ENCODE measurements at regions not wholly inside any gene's neighbourhood (a gene's known extent, or its start where the extent isn't known, plus 50 kb on each side); places are given as distances from the start of the nearest gene placed in this dataset.

DNA sequence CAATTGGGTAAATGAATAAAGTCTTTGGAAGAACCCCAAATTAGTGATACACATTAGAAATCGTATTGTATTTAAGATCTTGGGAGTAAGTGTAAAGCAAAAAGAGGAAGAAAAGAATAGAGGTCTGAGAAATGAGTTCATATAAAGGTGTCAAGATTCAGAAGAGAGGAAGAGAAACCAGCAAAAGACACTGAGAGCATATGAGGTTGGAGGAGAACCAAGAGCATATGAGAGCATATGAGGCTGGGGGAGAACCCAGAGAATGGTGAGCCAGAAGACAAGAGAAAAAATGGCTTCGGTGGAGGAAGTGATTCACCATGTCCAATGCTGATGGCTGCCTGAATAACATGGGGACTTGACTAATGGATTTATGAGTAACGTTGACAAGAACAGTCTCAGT lies 620.1 kb upstream of the GCFC2 start:
- DNase-seq (ENCODE audit: low read depth, low spot score) (no peak), ATAC-seq (no peak)
- POLR2A ChIA-PET = no interaction called here
- intact Hi-C loops (cut with micrococcal nuclease; ENCODE audit: unreplicated experiment) = no loop called here
- CTCF ChIA-PET = no interaction called here
- no peaks in the 10 kb centered on the region for H3K4me1 ChIP-seq (ENCODE audit: control insufficient read depth, insufficient read depth, low read length)
- H3K27ac ChIP-seq (ENCODE audit: low read length) = no peak overlapping the region
- in situ Hi-C loops (cut with HindIII; ENCODE audit: low pct_unique_long_range_greater_than_20kb, low sequenced_read_pairs) = no loop called here
- TF ChIP-seq TCF7L2 (IDR thresholded peaks at IDR 0.05; ENCODE audit: low read depth, low read length) = no peak
- TF ChIP-seq POLR2AphosphoS5 (IDR thresholded peaks at IDR 0.05; ENCODE audit: low read depth, low read length) = no peak
- TF ChIP-seq SIN3A (IDR thresholded peaks at IDR 0.05; ENCODE audit: borderline replicate concordance, insufficient read depth, low read depth, low read length) = no peak
- TF ChIP-seq, protein P1, sequence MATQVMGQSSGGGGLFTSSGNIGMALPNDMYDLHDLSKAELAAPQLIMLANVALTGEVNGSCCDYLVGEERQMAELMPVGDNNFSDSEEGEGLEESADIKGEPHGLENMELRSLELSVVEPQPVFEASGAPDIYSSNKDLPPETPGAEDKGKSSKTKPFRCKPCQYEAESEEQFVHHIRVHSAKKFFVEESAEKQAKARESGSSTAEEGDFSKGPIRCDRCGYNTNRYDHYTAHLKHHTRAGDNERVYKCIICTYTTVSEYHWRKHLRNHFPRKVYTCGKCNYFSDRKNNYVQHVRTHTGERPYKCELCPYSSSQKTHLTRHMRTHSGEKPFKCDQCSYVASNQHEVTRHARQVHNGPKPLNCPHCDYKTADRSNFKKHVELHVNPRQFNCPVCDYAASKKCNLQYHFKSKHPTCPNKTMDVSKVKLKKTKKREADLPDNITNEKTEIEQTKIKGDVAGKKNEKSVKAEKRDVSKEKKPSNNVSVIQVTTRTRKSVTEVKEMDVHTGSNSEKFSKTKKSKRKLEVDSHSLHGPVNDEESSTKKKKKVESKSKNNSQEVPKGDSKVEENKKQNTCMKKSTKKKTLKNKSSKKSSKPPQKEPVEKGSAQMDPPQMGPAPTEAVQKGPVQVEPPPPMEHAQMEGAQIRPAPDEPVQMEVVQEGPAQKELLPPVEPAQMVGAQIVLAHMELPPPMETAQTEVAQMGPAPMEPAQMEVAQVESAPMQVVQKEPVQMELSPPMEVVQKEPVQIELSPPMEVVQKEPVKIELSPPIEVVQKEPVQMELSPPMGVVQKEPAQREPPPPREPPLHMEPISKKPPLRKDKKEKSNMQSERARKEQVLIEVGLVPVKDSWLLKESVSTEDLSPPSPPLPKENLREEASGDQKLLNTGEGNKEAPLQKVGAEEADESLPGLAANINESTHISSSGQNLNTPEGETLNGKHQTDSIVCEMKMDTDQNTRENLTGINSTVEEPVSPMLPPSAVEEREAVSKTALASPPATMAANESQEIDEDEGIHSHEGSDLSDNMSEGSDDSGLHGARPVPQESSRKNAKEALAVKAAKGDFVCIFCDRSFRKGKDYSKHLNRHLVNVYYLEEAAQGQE (IDR thresholded peaks at IDR 0.05; ENCODE audit: insufficient read depth in 1 of 2, low read depth in 2 of 2, low read length in 1 of 2) = no peak
- TF ChIP-seq, protein P2, sequence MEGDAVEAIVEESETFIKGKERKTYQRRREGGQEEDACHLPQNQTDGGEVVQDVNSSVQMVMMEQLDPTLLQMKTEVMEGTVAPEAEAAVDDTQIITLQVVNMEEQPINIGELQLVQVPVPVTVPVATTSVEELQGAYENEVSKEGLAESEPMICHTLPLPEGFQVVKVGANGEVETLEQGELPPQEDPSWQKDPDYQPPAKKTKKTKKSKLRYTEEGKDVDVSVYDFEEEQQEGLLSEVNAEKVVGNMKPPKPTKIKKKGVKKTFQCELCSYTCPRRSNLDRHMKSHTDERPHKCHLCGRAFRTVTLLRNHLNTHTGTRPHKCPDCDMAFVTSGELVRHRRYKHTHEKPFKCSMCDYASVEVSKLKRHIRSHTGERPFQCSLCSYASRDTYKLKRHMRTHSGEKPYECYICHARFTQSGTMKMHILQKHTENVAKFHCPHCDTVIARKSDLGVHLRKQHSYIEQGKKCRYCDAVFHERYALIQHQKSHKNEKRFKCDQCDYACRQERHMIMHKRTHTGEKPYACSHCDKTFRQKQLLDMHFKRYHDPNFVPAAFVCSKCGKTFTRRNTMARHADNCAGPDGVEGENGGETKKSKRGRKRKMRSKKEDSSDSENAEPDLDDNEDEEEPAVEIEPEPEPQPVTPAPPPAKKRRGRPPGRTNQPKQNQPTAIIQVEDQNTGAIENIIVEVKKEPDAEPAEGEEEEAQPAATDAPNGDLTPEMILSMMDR (IDR thresholded peaks at IDR 0.05) = no peak
- no peaks in the 10 kb centered on the region for H3K36me3 ChIP-seq (ENCODE audit: control insufficient read depth, insufficient read depth, low read length)
- no peak overlapping the region for H3K4me3 ChIP-seq (ENCODE audit: low read depth in 2 of 2, low read length in 2 of 2)
- H3K27me3 ChIP-seq (ENCODE audit: control insufficient read depth, insufficient read depth, low read length) = no peaks in the 10 kb centered on the region
- no TSS peak for BruUV-seq (replicated peaks)
- no peaks in the 10 kb centered on the region for H3K9me3 ChIP-seq (ENCODE audit: control insufficient read depth, insufficient read depth, low read depth, low read length)

DNA sequence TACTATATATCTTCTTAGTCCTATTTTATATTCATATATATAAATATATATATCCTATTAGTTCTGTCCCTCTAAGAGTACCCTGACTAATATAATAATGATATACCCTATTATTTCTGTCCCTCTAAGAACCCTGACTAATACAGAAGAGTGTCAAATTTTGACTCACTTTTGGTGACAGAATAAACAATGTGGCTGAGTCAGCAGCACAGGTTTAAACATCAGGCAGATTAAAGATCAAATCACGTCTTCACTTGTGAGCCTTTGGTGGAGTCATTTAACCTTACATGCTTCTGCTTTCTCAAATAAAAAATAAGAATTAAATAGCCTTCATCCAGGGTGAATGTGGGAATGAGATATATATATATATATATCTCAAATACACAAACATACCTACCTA lies 615.9 kb upstream of the GCFC2 start:
- ChIA-PET POLR2A (no interaction called here), CTCF (no interaction called here)
- TF ChIP-seq POLR2AphosphoS5 (IDR thresholded peaks at IDR 0.05; ENCODE audit: low read depth, low read length) (no peak), TCF7L2 (IDR thresholded peaks at IDR 0.05; ENCODE audit: low read depth, low read length) (no peak), SIN3A (IDR thresholded peaks at IDR 0.05; ENCODE audit: borderline replicate concordance, insufficient read depth, low read depth, low read length) (no peak)
- TF ChIP-seq, protein P1 (IDR thresholded peaks at IDR 0.05; ENCODE audit: insufficient read depth in 1 of 2, low read depth in 2 of 2, low read length in 1 of 2) = no peak
- TF ChIP-seq, protein P2 (IDR thresholded peaks at IDR 0.05) = no peak
- H3K9me3 ChIP-seq (ENCODE audit: control insufficient read depth, insufficient read depth, low read depth, low read length) = no peaks in the 10 kb centered on the region
- H3K27ac ChIP-seq (ENCODE audit: low read length) = no peak overlapping the region
- no peak overlapping the region for H3K4me3 ChIP-seq (ENCODE audit: low read depth in 2 of 2, low read length in 2 of 2)
- intact Hi-C loops (cut with micrococcal nuclease; ENCODE audit: unreplicated experiment) = no loop called here
- no peaks in the 10 kb centered on the region for H3K27me3 ChIP-seq (ENCODE audit: control insufficient read depth, insufficient read depth, low read length)
- no peaks in the 10 kb centered on the region for H3K4me1 ChIP-seq (ENCODE audit: control insufficient read depth, insufficient read depth, low read length)
- DNase-seq (ENCODE audit: low read depth, low spot score) (no peak), ATAC-seq (no peak)
- no TSS peak for BruUV-seq (replicated peaks)
- in situ Hi-C loops (cut with HindIII; ENCODE audit: low pct_unique_long_range_greater_than_20kb, low sequenced_read_pairs) = no loop called here
- H3K36me3 ChIP-seq (ENCODE audit: control insufficient read depth, insufficient read depth, low read length) = no peaks in the 10 kb centered on the region

Measured in Panc1 (cell line).